HepG2 (cell line): ENCODE measurements at regions not wholly inside any gene's neighbourhood (a gene's known extent, or its start where the extent isn't known, plus 50 kb on each side); places are given as distances from the start of the nearest gene placed in this dataset.

Experiments
- ATAC-seq: fragments of 200-7000 bp; cut with Tn5 transposase; 3 replicates; pipeline ENCODE4 v1.9.1; 2020; ENCODE audit warnings: mild to moderate bottlenecking, moderate library complexity
- BruUV-seq: library from RNA; stranded (reverse); fragments of 400-500 nt; replicated peaks from 2 replicates; lab custom pipeline; 2021; lab: Mats Ljungman, UMichigan
- CTCF ChIA-PET: fragments of 300-600 bp; formaldehyde crosslinking; extraction: SDS; loops from one replicate; lab custom pipeline; 2021; ENCODE audit warnings: low total read pairs, inconsistent platforms, low intra/inter-chr PET ratio; lab: Yijun Ruan, JAX
- POLR2A ChIA-PET: fragments of 350-600 bp; sonication (Branson Sonifier 250); formaldehyde crosslinking; loops from one replicate; lab custom pipeline; 2020; ENCODE audit warnings: antibody characterized with exemption, inconsistent platforms; lab: Yijun Ruan, JAX
- DNase-seq: peaks from one replicate; pipeline ENCODE4 v3.0.0-alpha.2; 2015; ENCODE audit warnings: low spot score
- FAIRE-seq: peaks from 3 replicates; lab custom pipeline; 2011; peaks lifted over from hg19 to GRCh38; lab: Jason Lieb, UNC
- H2AFZ ChIP-seq: one replicate; pipeline ENCODE4 v1.6.1; 2011; ENCODE audit warnings: low read length, inconsistent platforms
- H3K27ac ChIP-seq: fragments of 300-600 bp; 3 replicates; pipeline ENCODE4 v1.8.0; 2011; ENCODE audit warnings: mixed run types, mild to moderate bottlenecking, mixed read lengths, low read length, inconsistent platforms; ENCODE audit not compliant: insufficient read depth; ENCODE audit errors: extremely low read length
- H3K27me3 ChIP-seq, 2 experiments: fragments of 200-600 bp in 1 of 2; 2 replicates in 1 of 2; 3 replicates in 1 of 2; pipeline versions ENCODE4 v1.6.0 to v1.8.0; 2011; ENCODE audit warnings: low read length in 2 of 2, mild to moderate bottlenecking in 2 of 2, moderate library complexity in 2 of 2, inconsistent platforms in 1 of 2; ENCODE audit not compliant: insufficient read depth in 2 of 2, control insufficient read depth in 1 of 2
- H3K36me3 ChIP-seq, 2 experiments: fragments of 200-600 bp in 1 of 2; replicated peaks in 1 of 2; 2 replicates in 1 of 2; 3 replicates in 1 of 2; pipeline versions ENCODE4 v1.5.1 to v1.8.0; 2011; ENCODE audit warnings: low read length in 2 of 2, inconsistent platforms in 1 of 2; ENCODE audit not compliant: insufficient read depth in 2 of 2, control insufficient read depth in 1 of 2
- H3K4me1 ChIP-seq: 2 replicates; pipeline ENCODE4 v1.5.1; 2012; ENCODE audit warnings: low read length, inconsistent platforms; ENCODE audit not compliant: insufficient read depth
- H3K4me2 ChIP-seq: 2 replicates; pipeline ENCODE4 v1.6.0; 2011; ENCODE audit warnings: low read depth, low read length, inconsistent platforms
- H3K4me3 ChIP-seq, 3 experiments: fragments of 200-600 bp in 1 of 3; sonication (generic), shearing (Covaris generic) in 1 of 3; replicated peaks in 1 of 3; 2 replicates each; pipeline ENCODE4 v1.5.1; 2011 to 2016; ENCODE audit warnings: low read length in 3 of 3, inconsistent platforms in 2 of 3, low read depth in 2 of 3, mild to moderate bottlenecking in 2 of 3, control low read depth in 1 of 3, mixed read lengths in 1 of 3; ENCODE audit not compliant: insufficient read depth in 1 of 3
- H3K79me2 ChIP-seq: one replicate; pipeline ENCODE4 v1.6.1; 2011; ENCODE audit warnings: low read length, inconsistent platforms; ENCODE audit not compliant: insufficient read depth
- H3K9ac ChIP-seq: 2 replicates; pipeline ENCODE4 v1.6.0; 2011; ENCODE audit warnings: mild to moderate bottlenecking, low read depth, low read length, inconsistent platforms; ENCODE audit not compliant: insufficient read depth
- H3K9me3 ChIP-seq: 2 replicates; pipeline ENCODE4 v1.5.1; 2012; ENCODE audit warnings: mild to moderate bottlenecking, low read length
- H4K20me1 ChIP-seq: 2 replicates; pipeline ENCODE4 v1.6.0; 2011; ENCODE audit warnings: inconsistent platforms, mild to moderate bottlenecking, low read length, moderate library complexity; ENCODE audit not compliant: insufficient read depth
- ATF1 ChIP-seq: IDR thresholded peaks from 2 replicates; pipeline ENCODE4 v1.6.1; 2016; ENCODE audit warnings: mild to moderate bottlenecking, control low read depth
- BRD4 ChIP-seq: sonication (generic); formaldehyde crosslinking; IDR thresholded peaks from 2 replicates; pipeline ENCODE4 v1.4.0; 2020; ENCODE audit warnings: missing genetic modification reagents
- FOSL2 ChIP-seq: sonication (generic); formaldehyde crosslinking; IDR thresholded peaks from 2 replicates; pipeline ENCODE4 v1.4.0; 2020; ENCODE audit warnings: missing genetic modification reagents
- MYC ChIP-seq: sonication (generic); formaldehyde crosslinking; IDR thresholded peaks from 2 replicates; pipeline ENCODE4 v1.9.0; 2021; ENCODE audit warnings: missing genetic modification reagents, borderline replicate concordance
- NFE2L1 ChIP-seq: sonication (generic); formaldehyde crosslinking; IDR thresholded peaks from 2 replicates; pipeline ENCODE4 v1.4.0; 2020; ENCODE audit warnings: missing genetic modification reagents, mild to moderate bottlenecking, borderline replicate concordance
- NRL ChIP-seq: sonication (generic); formaldehyde crosslinking; IDR thresholded peaks from 2 replicates; pipeline ENCODE4 v1.5.0; 2020; ENCODE audit warnings: missing genetic modification reagents, mild to moderate bottlenecking, moderate library complexity, borderline replicate concordance
- PCBP1 ChIP-seq: fragments of 200-400 bp; formaldehyde crosslinking; IDR thresholded peaks from 2 replicates; pipeline ENCODE4 v1.6.1; 2017; ENCODE audit warnings: mild to moderate bottlenecking, low read depth, low read length, borderline replicate concordance
- SALL2 ChIP-seq: sonication (generic); formaldehyde crosslinking; IDR thresholded peaks from 2 replicates; pipeline ENCODE4 v1.8.1; 2023; ENCODE audit warnings: mild to moderate bottlenecking, missing genetic modification reagents, inconsistent platforms
- THAP11 ChIP-seq: IDR thresholded peaks from 2 replicates; pipeline ENCODE4 v1.6.1; 2016; ENCODE audit warnings: missing biosample characterization, missing genetic modification reagents
- ZFP82 ChIP-seq: sonication (generic); formaldehyde crosslinking; IDR thresholded peaks from 2 replicates; pipeline ENCODE4 v1.5.1; 2020; ENCODE audit warnings: mild to moderate bottlenecking, missing genetic modification reagents, borderline replicate concordance
- ZNF274 ChIP-seq: sonication (generic); formaldehyde crosslinking; IDR thresholded peaks from 2 replicates; pipeline ENCODE4 v1.5.1; 2020; ENCODE audit warnings: mild to moderate bottlenecking, missing genetic modification reagents
- ZNF530 ChIP-seq: sonication (generic); formaldehyde crosslinking; IDR thresholded peaks from 2 replicates; pipeline ENCODE4 v1.5.0; 2020; ENCODE audit warnings: low read depth, mild to moderate bottlenecking, missing genetic modification reagents
- ZNF75D ChIP-seq: sonication (generic); formaldehyde crosslinking; IDR thresholded peaks from 2 replicates; pipeline ENCODE4 v1.8.1; 2023; ENCODE audit warnings: missing genetic modification reagents, mild to moderate bottlenecking, borderline replicate concordance
- ZNF788 ChIP-seq: sonication (generic); formaldehyde crosslinking; IDR thresholded peaks from 2 replicates; pipeline ENCODE4 v1.5.0; 2020; ENCODE audit warnings: mild to moderate bottlenecking, missing genetic modification reagents, borderline replicate concordance
- WGBS: methylation state at CpG from one replicate; pipeline ENCODE4 v1.1.6; 2017; ENCODE audit warnings: low lambda C conversion rate; 5-methylcytosine and 5-hydroxymethylcytosine counted together
- in situ Hi-C: cut with HindIII; loops from 2 replicates; pipeline ENCODE4 v1.10.0; 2017; ENCODE audit warnings: low pct_unique_long_range_greater_than_20kb; ENCODE audit not compliant: extremely low pct_ligation_motif_present
- intact Hi-C: fragments of 100-400 bp; cut with micrococcal nuclease; formaldehyde crosslinking; loops from one replicate; pipeline ENCODE4 v1.10.0; 2022; ENCODE audit not compliant: unreplicated experiment
- TF ChIP-seq, protein P1 (sequence below): sonication (generic); formaldehyde crosslinking; IDR thresholded peaks from 2 replicates; pipeline ENCODE4 v1.5.1; 2020; ENCODE audit warnings: mild to moderate bottlenecking, missing genetic modification reagents, moderate library complexity
- TF ChIP-seq, protein P2 (sequence below): sonication (generic); formaldehyde crosslinking; IDR thresholded peaks from 2 replicates; pipeline ENCODE4 v1.5.1; 2020; ENCODE audit warnings: missing genetic modification reagents, mild to moderate bottlenecking, borderline replicate concordance
- TF ChIP-seq, protein P3 (sequence below), 2 experiments: sonication (generic) in 1 of 2; formaldehyde crosslinking in 1 of 2; IDR thresholded peaks; 2 replicates each; pipeline versions ENCODE4 v1.4.0 to v1.6.1; 2018 to 2020; ENCODE audit warnings: missing genetic modification reagents in 2 of 2, borderline replicate concordance in 1 of 2, low read depth in 1 of 2, mild to moderate bottlenecking in 1 of 2, missing biosample characterization in 1 of 2
- TF ChIP-seq, protein P4 (sequence below): IDR thresholded peaks from 2 replicates; pipeline ENCODE4 v1.6.1; 2012; ENCODE audit warnings: low read length, improper control_type of control experiment

DNA sequence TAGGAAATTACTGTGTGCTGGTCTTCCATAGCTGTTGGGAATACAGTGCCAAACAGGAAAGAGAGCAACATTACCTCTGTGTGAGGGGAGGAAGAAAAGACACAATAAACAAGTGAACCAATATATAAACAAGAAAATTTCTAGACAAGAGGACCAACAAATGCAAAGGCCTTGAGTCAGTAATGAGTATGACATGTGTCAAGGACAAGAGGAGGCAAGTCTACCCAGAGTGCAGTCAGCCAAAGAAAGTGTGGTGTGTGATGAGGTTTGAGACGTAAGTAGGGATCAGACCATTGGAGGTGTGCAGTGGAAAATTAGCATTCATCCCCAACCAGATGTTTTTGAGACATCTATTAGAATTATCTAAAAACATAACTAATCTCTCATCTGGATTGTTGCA is 69.5 kb upstream of the CDH6 start:
- in situ Hi-C loops (no loop called here), intact Hi-C loops (no loop called here)
- Histone ChIP-seq H2AFZ (no peak overlapping the region), H3K79me2 (no peaks in the 10 kb centered on the region), H3K4me2 (no peak overlapping the region), H3K4me1 (no peaks in the 10 kb centered on the region), H3K27ac (no peak overlapping the region), H3K9me3 (no peaks in the 10 kb centered on the region), H3K36me3 (no peaks in the 10 kb centered on the region), H4K20me1 (no peaks in the 10 kb centered on the region), H3K4me3 (no peak overlapping the region), H3K9ac (no peak overlapping the region), H3K27me3 (no peaks in the 10 kb centered on the region; a peak in 1 of 5 replicates)
- WGBS: 46% methylated on average over 1 of the region's 1 CpG
- ATAC-seq (no peak), FAIRE-seq (no peak), DNase-seq (no peak)
- POLR2A ChIA-PET: no interaction called here
- TF ChIP-seq ZNF75D (no peak), FOSL2 (CRISPR knock-in tag) (no peak), BRD4 (CRISPR knock-in tag) (no peak), SALL2 (CRISPR knock-in tag) (no peak), ZNF274 (CRISPR knock-in tag) (no peak), THAP11 (CRISPR knock-in tag) (no peak), MYC (CRISPR knock-in tag) (no peak), ZNF530 (CRISPR knock-in tag) (no peak), PCBP1 (no peak), NFE2L1 (CRISPR knock-in tag) (no peak), ZNF788 (no peak), ZFP82 (CRISPR knock-in tag) (no peak), ATF1 (CRISPR knock-in tag) (no peak), NRL (CRISPR knock-in tag) (no peak)
- TF ChIP-seq, protein P1, sequence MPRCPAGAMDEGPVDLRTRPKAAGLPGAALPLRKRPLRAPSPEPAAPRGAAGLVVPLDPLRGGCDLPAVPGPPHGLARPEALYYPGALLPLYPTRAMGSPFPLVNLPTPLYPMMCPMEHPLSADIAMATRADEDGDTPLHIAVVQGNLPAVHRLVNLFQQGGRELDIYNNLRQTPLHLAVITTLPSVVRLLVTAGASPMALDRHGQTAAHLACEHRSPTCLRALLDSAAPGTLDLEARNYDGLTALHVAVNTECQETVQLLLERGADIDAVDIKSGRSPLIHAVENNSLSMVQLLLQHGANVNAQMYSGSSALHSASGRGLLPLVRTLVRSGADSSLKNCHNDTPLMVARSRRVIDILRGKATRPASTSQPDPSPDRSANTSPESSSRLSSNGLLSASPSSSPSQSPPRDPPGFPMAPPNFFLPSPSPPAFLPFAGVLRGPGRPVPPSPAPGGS (CRISPR knock-in tag): no peak
- TF ChIP-seq, protein P2, sequence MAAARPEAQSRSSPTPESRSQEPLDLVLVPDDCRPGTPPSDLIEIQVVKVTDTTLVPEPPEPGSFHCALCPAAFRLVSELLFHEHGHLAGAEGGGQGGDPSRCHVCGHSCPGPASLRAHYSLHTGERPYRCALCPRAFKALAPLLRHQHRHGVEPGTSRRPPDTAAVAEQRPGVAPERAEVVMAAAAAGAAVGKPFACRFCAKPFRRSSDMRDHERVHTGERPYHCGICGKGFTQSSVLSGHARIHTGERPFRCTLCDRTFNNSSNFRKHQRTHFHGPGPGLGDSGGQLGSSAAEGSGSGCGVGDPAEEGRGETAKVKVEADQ (CRISPR knock-in tag): no peak
- TF ChIP-seq, protein P3, sequence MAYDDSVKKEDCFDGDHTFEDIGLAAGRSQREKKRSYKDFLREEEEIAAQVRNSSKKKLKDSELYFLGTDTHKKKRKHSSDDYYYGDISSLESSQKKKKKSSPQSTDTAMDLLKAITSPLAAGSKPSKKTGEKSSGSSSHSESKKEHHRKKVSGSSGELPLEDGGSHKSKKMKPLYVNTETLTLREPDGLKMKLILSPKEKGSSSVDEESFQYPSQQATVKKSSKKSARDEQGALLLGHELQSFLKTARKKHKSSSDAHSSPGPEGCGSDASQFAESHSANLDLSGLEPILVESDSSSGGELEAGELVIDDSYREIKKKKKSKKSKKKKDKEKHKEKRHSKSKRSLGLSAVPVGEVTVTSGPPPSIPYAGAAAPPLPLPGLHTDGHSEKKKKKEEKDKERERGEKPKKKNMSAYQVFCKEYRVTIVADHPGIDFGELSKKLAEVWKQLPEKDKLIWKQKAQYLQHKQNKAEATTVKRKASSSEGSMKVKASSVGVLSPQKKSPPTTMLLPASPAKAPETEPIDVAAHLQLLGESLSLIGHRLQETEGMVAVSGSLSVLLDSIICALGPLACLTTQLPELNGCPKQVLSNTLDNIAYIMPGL (CRISPR knock-in tag; IDR thresholded peaks at IDR 0.05; ENCODE audit: borderline replicate concordance in 1 of 2, low read depth in 1 of 2): no peak
- TF ChIP-seq, protein P4, sequence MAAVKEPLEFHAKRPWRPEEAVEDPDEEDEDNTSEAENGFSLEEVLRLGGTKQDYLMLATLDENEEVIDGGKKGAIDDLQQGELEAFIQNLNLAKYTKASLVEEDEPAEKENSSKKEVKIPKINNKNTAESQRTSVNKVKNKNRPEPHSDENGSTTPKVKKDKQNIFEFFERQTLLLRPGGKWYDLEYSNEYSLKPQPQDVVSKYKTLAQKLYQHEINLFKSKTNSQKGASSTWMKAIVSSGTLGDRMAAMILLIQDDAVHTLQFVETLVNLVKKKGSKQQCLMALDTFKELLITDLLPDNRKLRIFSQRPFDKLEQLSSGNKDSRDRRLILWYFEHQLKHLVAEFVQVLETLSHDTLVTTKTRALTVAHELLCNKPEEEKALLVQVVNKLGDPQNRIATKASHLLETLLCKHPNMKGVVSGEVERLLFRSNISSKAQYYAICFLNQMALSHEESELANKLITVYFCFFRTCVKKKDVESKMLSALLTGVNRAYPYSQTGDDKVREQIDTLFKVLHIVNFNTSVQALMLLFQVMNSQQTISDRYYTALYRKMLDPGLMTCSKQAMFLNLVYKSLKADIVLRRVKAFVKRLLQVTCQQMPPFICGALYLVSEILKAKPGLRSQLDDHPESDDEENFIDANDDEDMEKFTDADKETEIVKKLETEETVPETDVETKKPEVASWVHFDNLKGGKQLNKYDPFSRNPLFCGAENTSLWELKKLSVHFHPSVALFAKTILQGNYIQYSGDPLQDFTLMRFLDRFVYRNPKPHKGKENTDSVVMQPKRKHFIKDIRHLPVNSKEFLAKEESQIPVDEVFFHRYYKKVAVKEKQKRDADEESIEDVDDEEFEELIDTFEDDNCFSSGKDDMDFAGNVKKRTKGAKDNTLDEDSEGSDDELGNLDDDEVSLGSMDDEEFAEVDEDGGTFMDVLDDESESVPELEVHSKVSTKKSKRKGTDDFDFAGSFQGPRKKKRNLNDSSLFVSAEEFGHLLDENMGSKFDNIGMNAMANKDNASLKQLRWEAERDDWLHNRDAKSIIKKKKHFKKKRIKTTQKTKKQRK: no peak
- BruUV-seq: no TSS peak
- CTCF ChIA-PET: no interaction called here
